SK-N-SH (cell line): ENCODE measurements at regions not wholly inside any gene's neighbourhood (a gene's known extent, or its start where the extent isn't known, plus 50 kb on each side); places are given as distances from the start of the nearest gene placed in this dataset.
A peak's percentile ranks its signal among the peaks of the same experiment; 100 is the strongest.

Experiments
- CTCF ChIA-PET: fragments of 300-600, 350-600 bp; formaldehyde crosslinking; extraction: SDS; loops from one replicate; lab custom pipeline; 2021; lab: Yijun Ruan, JAX
- POLR2A ChIA-PET: fragments of 350-600 bp; sonication (Branson Sonifier 250); formaldehyde crosslinking; extraction: SDS; loops from one replicate; lab custom pipeline; 2020; ENCODE audit warnings: antibody characterized with exemption, inconsistent platforms; lab: Yijun Ruan, JAX
- DNase-seq: peaks from one replicate; pipeline ENCODE4 v3.0.0; 2012
- H2AFZ ChIP-seq: fragments of 200-600 bp; sonication (generic); 2 replicates; pipeline ENCODE4 v1.8.1; 2016; ENCODE audit warnings: antibody characterized with exemption, mild to moderate bottlenecking, low read depth
- H3F3A ChIP-seq: fragments of 200-600 bp; sonication (generic); replicated peaks from 2 replicates; pipeline ENCODE3; 2016; ENCODE audit warnings: antibody characterized with exemption, mild to moderate bottlenecking; ENCODE audit not compliant: insufficient read depth
- H3K27ac ChIP-seq, 2 experiments: fragments of 200-500 bp in 1 of 2; fragments of 200-600 bp in 1 of 2; sonication (Bioruptor generic) in 1 of 2; sonication (generic), shearing (Covaris generic) in 1 of 2; 2 replicates each; pipeline versions ENCODE4 v1.5.1 to v1.6.1; 2014 to 2016; ENCODE audit warnings: low read depth in 2 of 2, inconsistent platforms in 1 of 2, low read length in 1 of 2, mild to moderate bottlenecking in 1 of 2, mixed read lengths in 1 of 2
- H3K27me3 ChIP-seq: fragments of 200-600 bp; sonication (generic), shearing (Covaris generic); 2 replicates; pipeline ENCODE4 v1.6.1; 2016; ENCODE audit warnings: mixed run types; ENCODE audit not compliant: insufficient read depth
- H3K36me3 ChIP-seq, 2 experiments: fragments of 200-500 bp in 1 of 2; fragments of 200-600 bp in 1 of 2; sonication (Bioruptor generic) in 1 of 2; sonication (generic) in 1 of 2; replicated peaks in 1 of 2; 2 replicates each; pipeline versions ENCODE3 to v1.5.1; 2014 to 2016; ENCODE audit warnings: low read length in 1 of 2, mild to moderate bottlenecking in 1 of 2; ENCODE audit not compliant: insufficient read depth in 2 of 2, control insufficient read depth in 1 of 2
- H3K4me1 ChIP-seq, 2 experiments: fragments of 200-500 bp in 1 of 2; fragments of 200-600 bp in 1 of 2; sonication (Bioruptor generic) in 1 of 2; sonication (generic), shearing (Covaris generic) in 1 of 2; 2 replicates each; pipeline versions ENCODE4 v1.5.1 to v1.6.1; 2014 to 2016; ENCODE audit warnings: low read depth in 1 of 2, low read length in 1 of 2, mixed run types in 1 of 2; ENCODE audit not compliant: insufficient read depth in 2 of 2, control insufficient read depth in 1 of 2
- H3K4me2 ChIP-seq: fragments of 200-600 bp; sonication (generic), shearing (Covaris generic); 2 replicates; pipeline ENCODE4 v1.6.1; 2017; ENCODE audit warnings: mixed run types
- H3K4me3 ChIP-seq, 2 experiments: fragments of 200-500 bp in 1 of 2; fragments of 200-600 bp in 1 of 2; sonication (Bioruptor generic) in 1 of 2; sonication (generic), shearing (Covaris generic) in 1 of 2; 2 replicates each; pipeline versions ENCODE4 v1.5.1 to v1.8.1; 2014 to 2016; ENCODE audit warnings: low read depth in 2 of 2, inconsistent platforms in 1 of 2, low read length in 1 of 2, mild to moderate bottlenecking in 1 of 2, mixed read lengths in 1 of 2, moderate library complexity in 1 of 2
- H3K79me2 ChIP-seq: fragments of 200-600 bp; sonication (generic); 2 replicates; pipeline ENCODE4 v1.8.1; 2017; ENCODE audit warnings: mild to moderate bottlenecking; ENCODE audit not compliant: insufficient read depth
- H3K9ac ChIP-seq: fragments of 200-600 bp; sonication (generic); 2 replicates; pipeline ENCODE4 v1.6.1; 2017; ENCODE audit warnings: mixed run types
- H3K9me2 ChIP-seq: fragments of 200-600 bp; sonication (generic); 2 replicates; pipeline ENCODE4 v1.6.1; 2017; ENCODE audit warnings: mixed run types
- H3K9me3 ChIP-seq: fragments of 200-600 bp; sonication (generic); 2 replicates; pipeline ENCODE4 v1.6.1; 2017; ENCODE audit warnings: mixed run types, mild to moderate bottlenecking, moderate library complexity
- H4K20me1 ChIP-seq: fragments of 200-600 bp; sonication (generic); 2 replicates; pipeline ENCODE4 v1.6.1; 2017; ENCODE audit warnings: mild to moderate bottlenecking, mixed run types; ENCODE audit not compliant: insufficient read depth
- ELF1 ChIP-seq: IDR thresholded peaks from 2 replicates; pipeline ENCODE4 v1.4.0; 2012
- FOXJ3 ChIP-seq: sonication (generic); formaldehyde crosslinking; IDR thresholded peaks from 2 replicates; pipeline ENCODE4 v1.5.1; 2020; ENCODE audit warnings: mild to moderate bottlenecking, missing genetic modification reagents
- GABPA ChIP-seq: IDR thresholded peaks from 2 replicates; pipeline ENCODE4 v1.4.0; 2012; ENCODE audit warnings: low read depth, mild to moderate bottlenecking
- GATA2 ChIP-seq: sonication (generic); formaldehyde crosslinking; IDR thresholded peaks from 2 replicates; pipeline ENCODE4 v1.5.0; 2020; ENCODE audit warnings: mild to moderate bottlenecking, missing genetic modification reagents
- JUND ChIP-seq: IDR thresholded peaks from 2 replicates; pipeline ENCODE4 v1.4.0; 2012
- MAX ChIP-seq: IDR thresholded peaks from 2 replicates; pipeline ENCODE4 v1.4.0; 2012; ENCODE audit warnings: low read depth
- RAD21 ChIP-seq: IDR thresholded peaks from 2 replicates; pipeline ENCODE4 v1.6.1; 2012; ENCODE audit warnings: mild to moderate bottlenecking, low read length
- RCOR1 ChIP-seq: fragments of 150-350 bp; IDR thresholded peaks from 2 replicates; pipeline ENCODE4 v1.6.1; 2017; ENCODE audit warnings: antibody characterized with exemption, low read length
- RFX5 ChIP-seq: IDR thresholded peaks from 2 replicates; pipeline ENCODE4 v1.6.1; 2012; ENCODE audit warnings: mild to moderate bottlenecking, improper control_type of control experiment, low read length
- TAF1 ChIP-seq: IDR thresholded peaks from 2 replicates; pipeline ENCODE4 v1.6.1; 2012; ENCODE audit warnings: low read depth, mild to moderate bottlenecking, low read length, moderate library complexity, borderline replicate concordance
- TEAD4 ChIP-seq: IDR thresholded peaks from 2 replicates; pipeline ENCODE4 v1.4.0; 2012; ENCODE audit warnings: mild to moderate bottlenecking, borderline replicate concordance; ENCODE audit not compliant: insufficient read depth
- USF2 ChIP-seq: fragments of 150-350 bp; IDR thresholded peaks from 2 replicates; pipeline ENCODE4 v1.6.1; 2017; ENCODE audit warnings: antibody characterized with exemption, low read length, low read depth, borderline replicate concordance
- WGBS: methylation state at CpG from one replicate; pipeline ENCODE4 v1.1.6; 2017; ENCODE audit warnings: low lambda C conversion rate; 5-methylcytosine and 5-hydroxymethylcytosine counted together
- TF ChIP-seq, protein P1 (sequence below): IDR thresholded peaks from 2 replicates; pipeline ENCODE4 v1.4.0; 2012; ENCODE audit warnings: low read depth, borderline replicate concordance
- TF ChIP-seq, protein P2 (sequence below): IDR thresholded peaks from 2 replicates; pipeline ENCODE4 v1.6.1; 2012; ENCODE audit warnings: mild to moderate bottlenecking, low read depth, low read length, moderate library complexity

DNA sequence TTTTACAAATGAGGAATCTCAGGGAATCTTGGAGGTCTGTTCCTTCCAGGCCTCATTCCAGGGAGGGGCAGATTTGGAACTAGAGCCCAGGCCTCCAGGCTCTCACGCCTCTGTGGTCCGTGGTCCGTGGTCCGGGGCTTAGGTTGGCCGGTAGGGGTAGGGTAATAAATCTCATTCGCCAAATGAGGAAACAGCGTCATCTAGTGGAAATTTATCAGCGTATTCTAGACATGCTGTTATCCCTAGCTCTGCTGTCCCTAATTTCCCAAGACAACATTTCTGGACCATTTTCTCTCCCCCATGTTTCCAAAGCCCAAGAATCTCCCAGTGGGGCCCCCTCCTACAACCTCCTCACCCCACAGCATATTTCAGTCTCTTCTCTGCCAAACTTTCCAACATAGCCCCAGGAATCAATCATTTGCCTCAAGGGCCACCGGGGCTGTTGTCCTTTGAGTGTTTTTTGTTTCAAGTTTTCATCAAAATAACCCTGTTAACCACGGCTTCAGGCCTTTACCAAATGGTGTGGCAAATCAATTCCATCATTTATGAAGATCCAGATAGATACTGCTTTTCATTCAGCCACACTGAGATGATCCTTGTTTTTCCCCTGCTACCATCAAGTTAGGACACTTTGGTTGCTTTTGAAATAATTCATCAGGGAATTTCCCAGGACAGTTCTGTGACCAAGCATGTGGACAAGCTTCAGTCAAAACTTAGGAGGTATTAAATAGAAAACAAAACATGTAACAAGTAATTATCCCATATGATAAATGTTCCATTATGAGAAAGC lies 126.8 kb downstream of the ALDH8A1 start (continued):
- TF ChIP-seq, protein P1, sequence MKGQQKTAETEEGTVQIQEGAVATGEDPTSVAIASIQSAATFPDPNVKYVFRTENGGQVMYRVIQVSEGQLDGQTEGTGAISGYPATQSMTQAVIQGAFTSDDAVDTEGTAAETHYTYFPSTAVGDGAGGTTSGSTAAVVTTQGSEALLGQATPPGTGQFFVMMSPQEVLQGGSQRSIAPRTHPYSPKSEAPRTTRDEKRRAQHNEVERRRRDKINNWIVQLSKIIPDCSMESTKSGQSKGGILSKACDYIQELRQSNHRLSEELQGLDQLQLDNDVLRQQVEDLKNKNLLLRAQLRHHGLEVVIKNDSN, result no peak
- TF ChIP-seq RFX5, result no peak
- no peak for TF ChIP-seq MAX
- TF ChIP-seq GATA2 (CRISPR knock-in tag), result no peak
- TF ChIP-seq, protein P2, sequence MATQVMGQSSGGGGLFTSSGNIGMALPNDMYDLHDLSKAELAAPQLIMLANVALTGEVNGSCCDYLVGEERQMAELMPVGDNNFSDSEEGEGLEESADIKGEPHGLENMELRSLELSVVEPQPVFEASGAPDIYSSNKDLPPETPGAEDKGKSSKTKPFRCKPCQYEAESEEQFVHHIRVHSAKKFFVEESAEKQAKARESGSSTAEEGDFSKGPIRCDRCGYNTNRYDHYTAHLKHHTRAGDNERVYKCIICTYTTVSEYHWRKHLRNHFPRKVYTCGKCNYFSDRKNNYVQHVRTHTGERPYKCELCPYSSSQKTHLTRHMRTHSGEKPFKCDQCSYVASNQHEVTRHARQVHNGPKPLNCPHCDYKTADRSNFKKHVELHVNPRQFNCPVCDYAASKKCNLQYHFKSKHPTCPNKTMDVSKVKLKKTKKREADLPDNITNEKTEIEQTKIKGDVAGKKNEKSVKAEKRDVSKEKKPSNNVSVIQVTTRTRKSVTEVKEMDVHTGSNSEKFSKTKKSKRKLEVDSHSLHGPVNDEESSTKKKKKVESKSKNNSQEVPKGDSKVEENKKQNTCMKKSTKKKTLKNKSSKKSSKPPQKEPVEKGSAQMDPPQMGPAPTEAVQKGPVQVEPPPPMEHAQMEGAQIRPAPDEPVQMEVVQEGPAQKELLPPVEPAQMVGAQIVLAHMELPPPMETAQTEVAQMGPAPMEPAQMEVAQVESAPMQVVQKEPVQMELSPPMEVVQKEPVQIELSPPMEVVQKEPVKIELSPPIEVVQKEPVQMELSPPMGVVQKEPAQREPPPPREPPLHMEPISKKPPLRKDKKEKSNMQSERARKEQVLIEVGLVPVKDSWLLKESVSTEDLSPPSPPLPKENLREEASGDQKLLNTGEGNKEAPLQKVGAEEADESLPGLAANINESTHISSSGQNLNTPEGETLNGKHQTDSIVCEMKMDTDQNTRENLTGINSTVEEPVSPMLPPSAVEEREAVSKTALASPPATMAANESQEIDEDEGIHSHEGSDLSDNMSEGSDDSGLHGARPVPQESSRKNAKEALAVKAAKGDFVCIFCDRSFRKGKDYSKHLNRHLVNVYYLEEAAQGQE, result no peak

DNA sequence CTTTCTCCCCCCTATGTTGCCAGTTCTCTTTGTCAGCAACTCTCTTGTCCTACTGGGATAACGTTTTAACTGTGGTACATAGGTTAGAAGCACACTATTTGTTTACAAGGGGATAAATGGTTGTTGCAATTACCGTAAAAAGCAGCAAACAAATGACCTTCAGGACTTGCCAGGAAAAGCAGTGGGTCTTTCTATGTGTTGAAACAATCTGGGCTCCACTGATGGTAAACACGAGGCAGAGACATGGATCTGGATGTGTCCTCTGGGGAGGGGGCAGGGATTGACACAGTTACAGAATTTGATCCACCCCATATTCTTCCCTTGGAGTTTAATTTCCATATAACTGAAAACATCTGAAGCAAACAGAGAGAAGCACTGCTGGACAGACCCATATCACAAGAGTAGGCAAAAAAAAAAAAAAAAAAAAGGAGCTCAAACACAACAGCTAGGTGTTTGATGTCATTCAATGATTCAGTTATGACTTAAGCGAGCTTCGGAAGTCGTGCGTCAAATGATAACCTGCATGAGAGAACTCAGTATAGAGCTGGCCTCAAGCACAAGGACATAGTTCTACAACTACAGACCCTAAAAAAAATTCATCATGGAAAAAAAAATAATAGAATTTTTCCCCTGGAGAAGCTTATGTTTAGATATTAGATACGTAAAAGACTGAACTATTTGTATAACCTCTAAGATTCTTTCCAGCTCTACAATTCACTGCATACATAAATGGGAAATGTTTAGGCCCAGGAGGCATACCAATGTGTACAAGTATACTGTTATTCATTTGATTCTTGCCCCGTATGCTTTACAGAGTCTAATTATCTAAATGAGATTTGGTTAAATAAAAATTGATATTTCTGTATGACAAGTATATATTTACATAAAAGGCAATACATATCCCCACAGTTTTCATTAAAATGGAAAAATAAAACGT lies 127.7 kb downstream of the ALDH8A1 start:
- Histone ChIP-seq H3K9me3 (no peaks in the 10 kb centered on the region), H3F3A (peaks cover 10% of the 10 kb centered on the region), H4K20me1 (no peaks in the 10 kb centered on the region), H3K79me2 (no peaks in the 10 kb centered on the region), H3K4me1 (peaks cover 0 to 5% of the 10 kb centered on the region in 2 experiments; a peak in 3 of 4 replicates), H3K4me2 (no peak overlapping the region), H3K4me3 (no peak overlapping the region), H3K27ac (peak overlapping the region in 1 of 2 experiments; percentile 51; a peak in 1 of 4 replicates), H3K27me3 (no peaks in the 10 kb centered on the region), H3K36me3 (no peaks in the 10 kb centered on the region), H3K9me2 (no peaks in the 10 kb centered on the region), H2AFZ (0 out of 2 replicates have a peak overlapping the region, but pooled peaks have one; percentile 37), H3K9ac (no peak overlapping the region)
- CTCF ChIA-PET, result interaction anchor here (0.6 to 5.9 kb wide), 37 partner anchors 9 to 898 kb away, joined by 3 to 48 read pairs (median 5); no protein-coding TSS in a partner anchor
- DNase-seq, result peak; percentile 15
- WGBS, result 69% methylated on average over 10 of the region's 10 CpGs
- POLR2A ChIA-PET, result interaction anchor here (0.9 kb wide), 1 partner anchor 652 kb away, joined by 3 read pairs; no protein-coding TSS in a partner anchor
- TF ChIP-seq RFX5, result no peak
- TF ChIP-seq JUND, result no peak
- no peak for TF ChIP-seq RCOR1
- TF ChIP-seq, protein P1, result no peak
- TF ChIP-seq RAD21, result no peak
- TF ChIP-seq FOXJ3 (CRISPR knock-in tag), result no peak
- TF ChIP-seq ELF1, result no peak
- no peak for TF ChIP-seq MAX
- TF ChIP-seq, protein P2, result no peak
- no peak for TF ChIP-seq USF2
- TF ChIP-seq TEAD4, result no peak
- TF ChIP-seq TAF1, result no peak
- no peak for TF ChIP-seq GABPA
